Activated CD8-positive, alpha-beta memory T cell treated with anti-CD3 and anti-CD28 coated beads for 48 hours (primary cell): ENCODE measurements at regions not wholly inside any gene's neighbourhood (a gene's known extent, or its start where the extent isn't known, plus 50 kb on each side); places are given as distances from the start of the nearest gene placed in this dataset.

Source experiments
- DNase-seq, 3 experiments: peaks; one replicate each; pipeline ENCODE4 v3.0.0-alpha.2; 2020; ENCODE audit warnings: low read depth in 2 of 3, low spot score in 2 of 3

DNA sequence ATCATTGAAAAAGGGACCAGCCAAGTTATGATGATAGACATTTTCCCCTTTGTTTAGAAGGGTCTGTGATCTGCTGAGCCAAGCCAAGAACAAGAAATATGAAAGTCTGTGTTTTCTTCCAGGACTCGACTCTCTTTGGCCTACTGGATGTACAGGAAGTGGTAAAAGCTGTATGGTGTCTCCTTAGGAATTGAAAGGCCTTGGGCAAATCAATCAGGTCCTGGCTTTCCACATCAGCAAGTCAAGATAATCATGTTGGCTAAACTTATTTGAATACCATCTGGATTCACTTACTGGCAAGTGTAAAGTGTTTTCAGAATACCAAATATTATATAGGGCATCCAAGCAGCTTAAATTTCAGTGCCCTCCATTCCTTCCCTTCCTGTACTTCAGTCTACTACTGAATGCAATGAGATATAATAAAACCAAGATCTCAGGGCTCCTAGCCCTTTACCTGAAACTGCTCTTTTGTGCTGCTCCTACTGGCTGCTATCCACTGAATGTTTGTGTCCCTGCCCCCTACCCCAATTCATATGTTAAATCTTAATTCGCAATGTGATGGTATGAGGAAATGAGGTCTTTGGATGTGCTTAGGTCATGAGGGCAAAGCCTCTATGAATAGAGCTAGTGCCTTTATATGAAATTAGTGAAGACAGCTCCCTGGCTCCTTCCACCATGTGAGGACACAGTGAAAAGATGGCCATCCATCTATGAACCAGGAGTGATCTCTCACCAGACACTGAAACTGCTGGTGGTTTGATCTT, 578.0 kb downstream of the SPRY1 start:
- no peak for DNase-seq

DNA sequence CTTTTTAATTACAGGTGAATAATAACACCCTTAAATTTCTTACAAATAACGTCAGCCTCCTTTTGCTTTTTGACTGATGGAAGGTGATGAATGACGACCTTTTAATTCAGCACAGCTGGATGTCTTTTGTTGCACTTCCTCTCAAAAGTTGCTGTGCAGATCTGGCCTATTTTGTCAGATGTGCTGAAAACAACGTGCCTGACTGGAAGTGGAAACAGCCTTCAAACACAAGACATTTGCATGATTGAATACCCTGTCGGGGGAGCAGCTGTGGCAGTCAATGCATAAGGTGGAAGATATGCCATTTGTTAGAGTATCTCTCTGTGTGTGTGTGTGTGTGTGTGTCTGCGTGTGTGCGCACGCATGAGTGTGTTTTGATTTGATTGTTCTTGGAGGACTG, 579.7 kb downstream of the SPRY1 start:
- DNase-seq = no peak

DNA sequence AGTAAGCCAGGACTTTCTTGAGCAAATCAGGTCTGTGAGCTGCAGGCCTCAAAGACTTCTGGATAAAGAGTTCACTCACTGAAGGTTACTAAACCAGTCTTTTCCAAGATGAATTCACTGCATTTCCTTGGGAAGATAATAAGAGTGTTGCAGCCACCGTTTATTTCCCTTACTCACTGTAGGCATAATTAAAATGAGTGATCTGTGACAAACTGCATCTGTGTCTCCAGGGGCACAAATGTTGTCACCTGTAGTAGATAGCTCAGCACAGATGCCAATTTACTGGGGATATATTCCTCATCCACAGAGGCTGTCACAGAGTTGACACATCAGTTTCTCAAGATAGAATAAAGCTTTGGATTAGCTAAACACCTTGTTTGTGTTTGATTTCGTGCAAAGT, 580.2 kb downstream of the SPRY1 start:
- no peak for DNase-seq

DNA sequence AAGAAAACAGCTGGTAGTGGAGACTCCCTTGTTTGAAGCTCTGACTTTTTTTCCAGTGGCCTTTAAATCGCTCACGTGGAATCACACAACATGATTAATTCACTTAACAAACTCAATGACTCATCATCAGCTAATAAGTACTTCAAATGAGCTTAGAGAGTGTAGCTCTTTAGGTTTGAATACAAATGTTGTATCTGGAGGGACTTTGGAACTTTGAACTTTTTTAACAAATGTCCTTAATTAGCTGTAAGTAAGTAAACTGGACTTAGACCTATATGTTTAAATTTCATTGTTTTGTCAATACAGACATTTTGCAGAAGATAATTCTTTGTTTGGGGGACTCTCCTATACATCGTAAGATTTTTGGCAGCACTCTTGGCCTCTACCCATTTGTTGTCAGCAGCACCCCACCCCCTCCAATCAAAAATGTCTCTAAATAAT, 581.1 kb downstream of the SPRY1 start:
- no peak for DNase-seq

DNA sequence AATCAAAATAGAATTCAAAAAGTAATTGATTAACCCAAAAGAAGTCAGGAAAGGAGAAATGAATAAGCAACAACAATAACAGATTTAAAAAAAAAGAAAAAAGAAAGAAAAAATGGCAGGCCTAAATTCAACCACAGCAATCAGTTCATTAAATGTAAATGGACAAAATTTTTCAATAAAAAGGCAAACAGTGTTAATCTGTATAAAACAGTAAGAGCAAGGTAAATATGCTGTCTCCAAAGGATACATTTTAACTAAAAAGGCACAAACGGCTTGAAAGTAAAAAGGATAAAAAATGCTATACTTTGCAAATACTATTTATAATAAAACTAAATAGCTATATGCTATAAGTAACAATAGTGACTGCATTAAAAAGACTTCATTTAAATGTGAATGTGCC, 582.0 kb downstream of the SPRY1 start:
- no peak for DNase-seq

DNA sequence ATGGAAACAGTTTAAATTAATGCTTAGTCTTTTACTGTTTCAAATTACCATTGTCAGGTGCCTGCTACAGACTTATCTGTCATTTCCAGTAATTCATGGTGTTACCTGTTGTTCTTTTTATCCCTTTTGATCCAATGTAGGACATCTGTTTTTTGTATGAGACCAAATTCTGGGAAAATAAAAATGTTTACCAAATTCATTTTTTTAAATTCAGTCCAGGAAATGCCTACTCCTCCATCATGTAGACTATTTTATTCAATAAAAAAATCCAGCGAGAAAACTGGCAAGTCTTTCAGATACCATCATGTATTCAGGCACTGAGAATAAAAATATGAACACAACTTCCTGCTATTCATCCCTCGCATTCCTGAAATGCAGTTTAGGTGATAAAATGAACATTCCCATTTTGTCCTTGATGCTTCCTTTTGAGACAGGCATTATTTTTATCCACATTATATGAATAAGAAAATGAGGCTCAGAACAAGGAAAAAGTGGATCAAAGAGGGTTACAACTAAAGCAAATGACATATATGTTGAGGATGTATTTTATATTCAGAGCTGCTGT, 584.2 kb downstream of the SPRY1 start:
- DNase-seq = no peak

DNA sequence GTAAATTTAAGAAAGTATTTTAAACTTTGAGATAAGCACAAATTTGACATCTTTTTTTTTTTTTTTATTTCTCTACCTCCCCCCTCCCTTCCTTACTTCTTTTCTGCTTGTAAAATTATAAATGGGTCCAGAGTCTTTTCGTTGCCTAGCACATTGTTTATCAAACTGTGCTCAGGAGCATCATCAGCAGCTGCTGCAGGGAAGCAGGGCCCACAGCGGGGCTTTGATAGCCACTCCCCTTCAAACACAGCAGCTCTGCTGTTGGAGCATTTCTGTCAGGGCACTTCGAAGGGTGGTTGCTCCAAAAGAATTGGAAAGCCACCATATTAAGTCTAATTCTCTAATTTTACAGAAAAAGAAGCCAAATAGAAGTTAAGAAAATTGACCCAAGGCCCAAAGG, 588.3 kb downstream of the SPRY1 start:
- DNase-seq = no peak

DNA sequence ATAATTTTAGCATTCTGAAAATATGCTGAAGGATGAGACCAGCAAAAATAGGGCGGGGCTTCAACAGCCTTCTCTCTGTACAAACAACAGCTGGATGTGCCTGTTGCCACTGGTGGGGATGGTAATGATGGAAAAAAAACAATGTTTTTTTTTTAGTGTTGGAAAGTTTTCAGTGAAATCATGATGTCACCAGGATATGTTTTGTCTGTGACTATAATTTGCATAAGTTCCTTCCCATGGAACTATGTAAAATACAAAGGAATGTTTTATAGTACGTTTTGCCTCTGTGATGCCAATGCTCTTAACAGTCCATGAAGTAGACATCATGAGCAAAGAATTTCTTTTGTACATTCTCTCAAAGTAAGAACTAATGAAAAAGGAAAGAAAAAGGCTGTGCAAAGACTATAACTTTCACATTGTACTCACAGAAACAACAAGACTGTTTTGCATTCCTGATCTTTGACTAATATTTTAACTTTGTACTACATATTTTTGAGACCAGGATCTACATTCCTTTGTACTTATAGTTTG, 589.7 kb downstream of the SPRY1 start:
- DNase-seq = no peak

DNA sequence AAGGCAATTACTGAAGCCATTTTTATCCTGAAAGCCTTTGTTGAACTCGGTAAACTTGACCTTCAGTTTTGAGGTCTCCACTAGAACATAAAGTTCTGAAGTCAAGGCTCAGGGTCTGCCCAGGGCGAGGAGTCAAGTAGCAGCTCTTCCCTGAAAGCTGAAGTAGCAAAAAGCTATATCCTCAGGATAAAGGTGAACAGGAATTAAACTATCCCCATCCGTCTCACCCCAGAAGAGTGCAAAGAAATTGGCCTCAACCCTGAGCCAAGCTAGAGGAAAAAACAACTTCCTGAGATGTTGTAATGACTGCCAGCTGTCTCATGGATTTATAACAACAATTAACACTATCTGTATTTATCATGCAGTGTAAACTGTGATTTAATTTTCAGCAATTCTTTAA, 590.8 kb downstream of the SPRY1 start:
- no peak for DNase-seq

DNA sequence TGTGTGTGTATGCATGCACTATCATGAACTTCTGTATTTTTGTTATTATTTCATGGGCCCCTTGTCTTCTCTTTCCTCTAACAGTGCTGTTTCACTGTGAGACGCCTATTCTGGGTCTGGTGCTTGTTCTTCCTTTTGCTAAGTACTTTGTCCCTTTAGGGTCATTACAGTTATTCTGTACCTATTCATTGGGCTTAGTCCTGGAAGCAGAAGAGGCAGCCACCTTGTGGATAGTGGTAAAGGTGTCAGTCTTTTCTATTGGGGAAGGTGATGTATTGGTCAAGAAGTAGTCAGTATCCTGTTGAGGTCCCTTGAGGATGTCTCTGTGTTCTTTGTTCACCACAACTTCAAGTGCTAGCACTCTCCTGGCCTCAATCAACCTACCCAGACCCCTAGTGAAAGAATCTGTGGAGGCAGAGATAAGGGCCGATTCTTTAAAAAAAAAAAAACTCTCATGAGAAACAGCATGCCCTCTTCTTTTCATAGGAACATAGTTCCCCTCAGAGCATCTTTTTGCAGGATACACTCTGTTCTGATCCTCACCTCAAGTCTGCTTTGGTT, 593.8 kb downstream of the SPRY1 start:
- DNase-seq = no peak

DNA sequence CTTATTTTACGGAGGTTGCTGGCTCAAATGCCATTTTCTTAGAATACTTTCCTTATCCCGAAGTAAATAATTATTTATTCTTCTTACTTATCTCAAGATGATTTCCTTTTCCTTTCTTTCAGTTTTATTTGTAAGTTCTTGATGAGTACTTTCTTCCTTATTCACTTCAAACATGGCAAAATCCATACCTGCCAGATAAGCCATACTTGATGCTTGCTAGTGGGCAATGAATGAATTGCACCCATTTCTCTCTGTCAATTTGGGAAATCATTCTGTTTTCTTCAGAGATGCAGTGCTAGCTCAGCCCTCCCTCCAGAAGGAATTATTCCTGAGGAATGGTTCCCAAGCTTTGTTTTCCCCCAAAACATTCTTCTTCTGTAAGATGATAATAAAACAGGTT, 598.3 kb downstream of the SPRY1 start:
- no peak for DNase-seq

DNA sequence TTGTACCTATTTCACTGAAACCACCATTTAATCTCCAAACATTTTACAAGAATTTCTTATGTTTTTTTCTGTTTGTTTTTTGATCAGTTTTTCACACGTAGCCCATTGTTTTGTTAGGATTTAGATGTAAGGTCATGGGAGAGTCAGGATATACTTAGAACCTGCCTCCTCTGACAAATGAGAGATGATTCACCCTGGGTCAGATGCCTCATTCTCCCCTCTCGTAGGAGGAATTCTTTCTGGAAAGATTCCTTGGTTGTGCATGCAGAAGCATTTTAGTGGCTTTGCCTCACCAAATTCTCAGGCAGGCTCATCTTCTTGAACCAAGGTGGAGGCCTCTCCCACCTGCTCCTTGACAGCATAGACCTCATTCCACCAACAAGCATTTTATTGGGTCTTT, 599.3 kb downstream of the SPRY1 start:
- DNase-seq = no peak

DNA sequence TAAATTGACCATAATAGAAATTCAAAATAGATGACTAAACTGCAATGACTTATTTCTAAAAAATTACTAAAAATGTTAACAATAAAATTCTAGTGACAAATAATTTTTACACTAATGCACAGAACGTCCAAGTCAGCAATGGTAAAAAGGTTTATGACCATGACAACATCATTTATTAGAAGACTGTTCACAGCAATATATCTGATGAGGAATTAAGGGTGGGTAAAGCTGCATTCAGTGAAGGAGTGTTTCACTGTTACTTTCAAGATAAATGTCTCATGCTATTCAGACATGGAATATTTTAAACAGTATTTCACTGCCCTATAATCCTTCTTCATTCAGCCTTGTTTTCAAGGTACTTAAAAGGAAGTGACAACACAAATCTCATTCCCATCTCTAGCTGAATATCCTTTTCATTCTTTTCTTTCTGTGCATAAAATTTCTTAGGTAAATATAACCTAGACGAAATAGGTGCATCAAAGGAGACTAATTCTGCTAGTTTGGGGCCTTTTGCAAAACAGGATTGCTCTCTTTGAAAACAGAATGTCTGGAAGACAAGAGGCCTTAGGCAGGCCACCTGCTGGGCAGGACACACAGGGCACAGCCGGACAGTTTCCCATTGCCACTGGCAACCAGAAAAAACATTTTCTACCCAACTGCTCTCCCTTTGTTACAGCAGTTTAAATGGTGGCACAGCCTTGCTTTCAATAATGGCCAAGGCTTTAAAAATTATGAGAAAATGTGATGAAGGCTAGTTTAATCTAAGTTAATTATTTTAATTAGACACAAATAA, 600.3 kb downstream of the SPRY1 start:
- DNase-seq = no peak

DNA sequence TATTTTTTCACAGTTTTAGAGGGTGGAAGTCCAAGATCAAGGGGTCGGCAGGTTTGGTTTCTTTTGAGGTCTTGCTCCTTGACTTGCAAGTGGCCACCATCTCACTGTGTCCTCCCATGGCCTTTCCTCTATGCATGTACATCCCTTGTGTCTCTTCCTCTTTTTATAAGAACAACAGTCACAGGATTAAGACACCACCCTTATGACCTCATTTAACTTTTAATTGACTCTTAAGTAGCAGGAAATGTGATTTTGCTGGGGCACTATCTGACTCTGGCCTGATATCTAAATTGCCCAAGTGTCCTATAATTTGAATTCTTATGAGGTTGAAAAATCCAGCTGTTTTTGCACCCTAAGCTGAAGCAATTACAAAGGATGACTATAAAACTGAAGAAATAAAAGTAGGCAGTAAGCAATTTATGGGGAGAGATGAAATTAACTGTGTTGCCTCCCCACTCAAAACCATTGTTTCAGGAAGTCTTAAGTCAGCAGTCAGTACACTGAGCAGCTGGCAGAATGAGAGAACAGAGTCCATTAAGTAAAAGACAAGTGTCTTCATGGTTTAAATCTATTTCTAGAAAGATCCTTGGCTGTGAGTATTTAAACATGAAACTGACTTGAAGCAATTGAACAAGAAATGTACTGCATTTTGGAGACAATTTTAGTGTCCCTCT, 601.3 kb downstream of the SPRY1 start:
- DNase-seq = no peak

DNA sequence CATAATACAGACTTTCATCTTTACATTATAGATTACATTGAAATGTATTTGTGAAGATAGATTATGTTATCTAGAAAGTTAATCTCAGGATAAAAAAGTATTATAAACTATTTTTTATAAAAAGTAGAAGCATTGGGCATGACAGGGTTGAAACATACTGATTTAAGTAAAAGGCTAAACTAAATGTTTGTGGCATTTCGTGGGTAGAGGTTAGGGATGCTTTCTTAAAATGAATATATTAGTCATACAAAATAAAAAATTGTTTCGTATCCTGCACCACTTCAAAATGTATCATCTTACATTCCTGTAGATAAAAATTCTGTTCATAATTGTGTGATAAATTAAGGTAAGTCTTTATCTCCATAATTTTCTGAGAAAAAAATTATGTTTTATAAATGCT, 603.6 kb downstream of the SPRY1 start:
- DNase-seq = no peak

DNA sequence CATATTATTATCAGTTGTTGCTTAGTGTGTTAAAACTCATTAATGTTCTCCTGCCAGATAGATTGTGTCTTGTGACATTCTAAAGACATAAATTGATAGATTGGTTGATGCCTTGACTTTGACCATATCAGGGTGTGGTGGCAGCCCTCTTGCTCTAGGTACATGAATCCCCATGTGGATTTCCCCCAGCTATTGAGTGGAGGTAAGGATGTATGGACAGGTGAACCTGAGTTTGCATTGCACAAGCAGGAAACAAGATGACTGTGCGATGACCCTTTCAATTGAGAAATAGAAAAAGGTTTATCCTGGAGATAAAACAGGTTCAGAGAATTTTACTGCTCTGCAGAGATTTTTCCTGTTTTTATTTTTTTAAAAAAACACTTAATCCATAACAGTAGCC, 619.2 kb downstream of the SPRY1 start:
- DNase-seq = no peak

DNA sequence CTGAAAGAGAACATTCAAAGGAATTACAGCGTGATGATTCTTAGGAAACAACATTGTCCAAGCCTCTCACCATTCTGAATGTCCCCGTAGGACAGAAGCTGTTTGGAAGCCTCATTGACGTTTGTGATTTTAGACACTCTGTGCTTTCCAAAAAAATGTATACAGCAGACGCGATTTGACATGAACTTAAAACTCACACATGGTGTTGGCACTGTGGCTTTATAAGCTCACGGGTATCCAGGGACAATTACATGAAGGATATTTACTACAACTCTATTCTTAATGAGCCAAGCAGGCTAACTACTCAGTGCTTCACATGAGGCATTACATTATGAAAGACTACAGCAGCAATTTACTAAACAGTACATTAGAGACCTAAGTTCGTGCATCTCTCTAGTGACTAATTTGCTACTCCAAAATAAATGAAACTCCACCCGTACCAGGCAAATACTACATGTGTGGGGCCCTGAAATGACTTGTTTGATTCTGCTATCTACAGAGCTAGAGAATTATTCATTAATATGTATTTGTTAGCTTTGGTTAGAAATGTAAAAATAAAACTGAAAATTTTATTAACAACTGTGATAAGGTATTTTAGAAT, 620.7 kb downstream of the SPRY1 start:
- no peak for DNase-seq

DNA sequence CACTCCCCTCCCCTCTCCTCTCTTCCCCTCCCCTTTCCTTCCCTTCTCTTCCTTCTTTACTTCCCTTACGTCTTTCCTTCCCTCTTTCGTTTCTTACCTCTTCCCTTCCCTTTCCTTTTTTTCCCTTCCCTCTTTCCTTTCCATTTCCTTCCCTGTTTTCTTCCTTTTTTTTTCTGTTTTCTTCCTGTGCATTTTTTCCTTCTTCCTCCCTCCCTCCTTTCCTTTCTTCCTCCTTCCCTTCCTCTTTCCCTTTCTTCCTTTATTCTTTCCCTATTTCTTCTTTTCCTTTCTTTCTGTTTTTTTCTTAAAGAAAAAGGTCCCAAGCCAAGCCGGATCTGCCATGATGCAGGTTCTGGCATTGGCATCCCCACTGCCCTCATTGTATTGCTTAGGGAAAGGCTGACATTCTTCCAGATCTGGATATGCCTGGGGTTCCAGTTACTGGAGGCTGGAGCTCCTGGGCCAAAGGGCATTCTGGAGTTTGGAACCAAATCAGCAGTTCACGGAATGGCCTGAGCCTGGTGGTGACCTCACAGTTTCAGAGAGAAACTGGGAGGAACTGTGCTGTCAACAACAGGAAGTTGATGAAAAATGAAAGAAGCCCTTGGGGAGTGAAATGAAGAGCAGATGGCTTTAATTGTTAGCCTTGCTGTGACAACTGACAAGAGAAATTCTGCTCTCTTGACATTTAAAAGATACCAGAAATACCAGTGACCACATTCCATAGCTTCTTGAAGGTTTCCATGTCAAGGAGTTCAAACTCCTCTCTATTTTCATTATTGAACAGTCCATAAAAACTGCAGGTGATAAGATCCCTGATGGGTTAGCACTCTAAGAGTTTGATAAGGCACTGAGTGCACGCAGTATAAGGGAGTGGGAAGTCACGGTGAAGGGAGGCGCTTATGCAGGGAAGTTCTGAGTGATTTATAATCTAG, 622.1 kb downstream of the SPRY1 start:
- no peak for DNase-seq

DNA sequence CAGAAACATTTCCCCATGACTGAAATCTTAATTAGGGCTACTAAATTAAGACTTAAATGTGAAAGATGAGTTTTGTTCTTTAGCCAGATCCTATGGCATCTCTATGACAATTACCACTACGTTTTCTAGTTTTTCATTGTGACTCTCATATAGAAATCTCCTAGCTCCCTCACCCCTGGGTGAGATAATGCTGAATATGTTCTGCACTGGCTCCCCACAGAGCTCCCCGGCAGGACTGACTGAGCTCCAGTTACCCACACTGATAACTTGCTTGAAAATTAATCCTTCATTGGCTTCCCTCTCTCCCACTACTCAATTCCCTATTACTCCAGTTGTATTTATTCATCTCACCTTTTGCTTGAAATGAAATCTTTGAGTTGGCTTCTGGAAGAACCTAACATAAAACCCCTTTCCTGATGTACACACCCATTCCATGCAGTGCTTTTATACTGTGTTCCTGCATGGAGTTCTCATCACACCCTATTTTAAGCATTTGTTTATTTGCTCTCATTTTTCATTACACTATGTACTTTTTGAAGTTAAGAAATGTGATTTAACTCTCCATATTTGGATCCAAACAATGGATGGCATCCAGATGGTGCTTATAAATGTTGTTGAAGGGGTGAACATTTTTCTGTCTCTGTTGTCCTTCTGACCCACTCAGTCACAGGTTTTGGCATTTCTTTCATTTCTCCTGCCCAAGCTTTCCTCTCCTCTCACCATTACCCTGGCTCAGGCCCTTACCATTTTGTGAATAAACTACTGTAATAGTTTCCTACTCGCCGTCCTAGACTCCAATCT, 623.4 kb downstream of the SPRY1 start:
- DNase-seq = no peak
